NCI-H460 (cell line): ENCODE measurements at regions not wholly inside any gene's neighbourhood (a gene's known extent, or its start where the extent isn't known, plus 50 kb on each side); places are given as distances from the start of the nearest gene placed in this dataset.

Experiments
- DNase-seq: peaks from one replicate; pipeline ENCODE4 v3.0.0-alpha.2; 2016; ENCODE audit warnings: low read depth; ENCODE audit errors: extremely low read depth

- no peak for DNase-seq
Measured at GRCh38 chr18:24964216-24964615, 387.8 kb downstream of the ZNF521 start.

GRCh38 chr18:24968238-24968775 lies 383.7 kb downstream of the ZNF521 start:
- no peak for DNase-seq

- no peak for DNase-seq
Measured at GRCh38 chr18:24972577-24972976, 379.4 kb downstream of the ZNF521 start.

- no peak for DNase-seq
Measured at GRCh38 chr18:24974431-24974830, 377.5 kb downstream of the ZNF521 start.

GRCh38 chr18:24975496-24976372 lies 376.2 kb downstream of the ZNF521 start:
- DNase-seq: no peak

GRCh38 chr18:24976502-24976901 lies 375.5 kb downstream of the ZNF521 start:
- no peak for DNase-seq

- no peak for DNase-seq
Measured at GRCh38 chr18:24979235-24979634, 372.7 kb downstream of the ZNF521 start.

GRCh38 chr18:24982831-24983230 lies 369.1 kb downstream of the ZNF521 start:
- DNase-seq: no peak

- no peak for DNase-seq
Measured at GRCh38 chr18:24983566-24984139, 368.3 kb downstream of the ZNF521 start.

DNA sequence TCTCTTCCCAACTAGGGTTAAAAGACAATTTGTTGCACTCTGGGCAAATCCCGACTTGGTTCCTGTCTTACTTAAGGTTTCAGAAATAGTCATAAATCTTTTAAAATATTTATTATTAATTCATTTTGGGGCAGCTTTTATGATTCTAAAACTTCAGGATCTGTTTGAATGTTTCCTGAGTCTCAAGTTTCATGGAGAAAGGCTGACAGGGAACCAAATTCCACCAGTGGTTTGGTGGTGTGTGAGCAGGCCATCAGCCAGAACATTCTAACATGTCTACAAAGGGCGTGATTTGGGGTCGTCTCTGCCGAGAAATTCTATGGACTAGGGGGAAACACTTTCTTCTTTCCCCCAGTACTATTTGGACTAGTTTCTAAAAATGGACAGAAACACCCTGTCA lies 366.4 kb downstream of the ZNF521 start:
- DNase-seq: no peak

- DNase-seq: no peak
Measured at GRCh38 chr18:24986666-24987302, 365.2 kb downstream of the ZNF521 start.

- no peak for DNase-seq
Measured at GRCh38 chr18:24987303-24988252, 364.4 kb downstream of the ZNF521 start.

DNA sequence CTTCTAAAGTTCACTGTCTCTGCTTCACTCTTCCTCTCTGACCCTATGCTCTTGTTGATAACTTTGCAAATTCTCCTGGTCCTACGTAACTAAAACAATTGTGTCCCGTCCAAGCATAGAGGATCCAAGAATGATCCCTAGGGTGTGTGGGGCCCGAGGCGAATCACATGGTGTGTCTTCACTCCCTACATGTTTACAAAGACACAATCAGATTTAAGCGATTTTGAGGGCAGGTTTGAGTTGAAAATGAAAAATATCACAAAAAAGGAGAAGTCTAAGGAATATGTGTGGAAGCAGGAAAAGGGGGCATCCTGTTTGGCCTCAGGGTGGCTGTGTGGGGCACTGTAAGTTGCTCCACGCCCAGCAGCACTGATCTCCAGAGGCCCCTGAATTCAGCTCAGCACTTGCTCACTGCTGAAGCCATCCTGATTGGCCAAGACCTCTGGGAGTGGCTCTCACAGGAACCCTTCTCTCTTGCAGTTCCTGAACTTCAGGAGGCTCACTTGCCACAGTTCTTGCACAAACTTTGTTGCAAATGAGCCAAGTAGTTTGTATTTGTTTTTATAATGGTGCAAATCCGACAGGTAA lies 363.6 kb downstream of the ZNF521 start:
- DNase-seq: no peak

GRCh38 chr18:24989760-24990593 lies 362.0 kb downstream of the ZNF521 start:
- DNase-seq: no peak

DNA sequence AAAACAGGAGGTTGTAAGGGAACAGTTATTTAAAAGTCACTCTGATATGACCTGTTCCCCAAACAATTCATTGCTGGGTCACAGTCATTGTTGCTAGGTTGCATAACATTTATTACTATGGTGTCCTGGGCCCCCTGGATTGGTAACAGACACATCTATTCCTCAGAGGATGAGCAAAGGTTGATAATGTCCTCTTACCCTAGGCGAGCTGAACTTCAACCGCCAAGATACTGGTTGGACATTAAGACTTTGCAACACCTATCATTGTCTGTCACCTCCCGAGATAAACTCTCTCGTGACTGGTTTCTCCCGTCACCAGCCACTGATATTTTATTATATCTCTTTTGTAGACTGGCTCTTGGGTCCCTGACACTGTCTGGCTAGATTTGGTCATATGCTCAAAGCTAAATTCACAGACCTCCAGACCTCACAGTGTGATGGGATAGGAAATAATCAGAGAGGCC lies 361.3 kb downstream of the ZNF521 start:
- DNase-seq: no peak

GRCh38 chr18:24991141-24992060 lies 360.6 kb downstream of the ZNF521 start:
- DNase-seq: no peak

- no peak for DNase-seq
Measured at GRCh38 chr18:24992491-24992890, 359.5 kb downstream of the ZNF521 start.

DNA sequence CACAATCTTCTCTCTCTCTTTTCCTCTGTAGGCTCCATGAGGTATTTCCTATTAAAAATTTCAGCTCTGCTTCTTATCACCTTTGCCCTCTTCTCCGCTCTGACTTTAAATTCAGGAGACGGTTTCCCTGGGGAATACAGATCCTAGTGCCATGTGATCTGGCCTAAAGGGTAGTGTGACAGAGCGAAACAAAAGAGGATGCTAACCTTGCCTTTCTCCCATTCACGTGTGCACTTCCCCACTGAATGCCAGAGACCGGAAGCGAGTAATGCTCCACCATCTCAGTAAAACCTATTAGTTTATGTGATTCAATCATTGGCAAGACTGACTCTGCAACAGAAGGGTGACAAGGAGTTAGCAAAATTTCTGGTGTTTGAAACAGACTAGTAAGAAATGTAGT lies 358.3 kb downstream of the ZNF521 start:
- DNase-seq: no peak
